Small intestine (tissue), 7 donors: ENCODE measurements at regions not wholly inside any gene's neighbourhood (a gene's known extent, or its start where the extent isn't known, plus 50 kb on each side); places are given as distances from the start of the nearest gene placed in this dataset.

Source experiments
- DNase-seq, 2 donors: peaks; one replicate each; pipeline versions ENCODE4 v3.0.0 to v3.0.0-alpha.2; 2013
- FAIRE-seq: peaks from 2 replicates; lab custom pipeline; 2012; peaks lifted over from hg19 to GRCh38; lab: Jason Lieb, UNC
- H3K27ac ChIP-seq, 3 donors: one replicate each; pipeline ENCODE4 v1.5.1; 2013; ENCODE audit warnings: low read length in 2 of 3, mild to moderate bottlenecking in 2 of 3, control low read depth in 1 of 3, inconsistent platforms in 1 of 3, low read depth in 1 of 3, moderate library complexity in 1 of 3
- H3K27me3 ChIP-seq, 3 donors: one replicate each; pipeline ENCODE4 v1.6.1; 2013; ENCODE audit warnings: low read length in 3 of 3, inconsistent platforms in 1 of 3; ENCODE audit not compliant: control insufficient read depth in 3 of 3, insufficient read depth in 3 of 3
- H3K36me3 ChIP-seq, 3 donors: one replicate each; pipeline ENCODE4 v1.6.1; 2013; ENCODE audit warnings: low read length in 3 of 3, inconsistent platforms in 1 of 3, low read depth in 1 of 3, mild to moderate bottlenecking in 1 of 3, moderate library complexity in 1 of 3; ENCODE audit not compliant: control insufficient read depth in 3 of 3, insufficient read depth in 2 of 3
- H3K4me1 ChIP-seq, 3 donors: one replicate each; pipeline ENCODE4 v1.6.1; 2013; ENCODE audit warnings: low read length in 2 of 3, inconsistent platforms in 1 of 3, low read depth in 1 of 3, mild to moderate bottlenecking in 1 of 3, moderate library complexity in 1 of 3; ENCODE audit not compliant: control insufficient read depth in 3 of 3, insufficient read depth in 2 of 3
- H3K4me3 ChIP-seq, 3 donors: one replicate each; pipeline ENCODE4 v1.5.1; 2013; ENCODE audit warnings: low read length in 3 of 3, control low read depth in 1 of 3, inconsistent platforms in 1 of 3, low read depth in 1 of 3, mild to moderate bottlenecking in 1 of 3, moderate library complexity in 1 of 3
- H3K9me3 ChIP-seq, 2 donors: one replicate each; pipeline ENCODE4 v1.6.1; 2013; ENCODE audit warnings: low read depth in 1 of 2, low read length in 1 of 2; ENCODE audit not compliant: control insufficient read depth in 2 of 2, insufficient read depth in 1 of 2
- WGBS, 3 donors: extraction: QIAGEN DNeasy Blood & Tissue Kit; methylation state at CpG; one replicate each; pipeline ENCODE4 v1.1.7; 2013; 5-methylcytosine and 5-hydroxymethylcytosine counted together
- donor health status: healthy with polysubstance abuse.
- donor health status: control.
- donor health status: control.
- donor health status: Bipolar disorder and iron deficiency.
- donor health status: healthy.

- H3K4me1 ChIP-seq = no peaks in the 10 kb centered on the region
- 65 to 80% (median 71%) methylated on average over 4 of the region's 4 CpGs for WGBS, 3 donors
- no peaks in the 10 kb centered on the region for H3K9me3 ChIP-seq
- H3K27ac ChIP-seq = no peak overlapping the region
- no peaks in the 10 kb centered on the region for H3K36me3 ChIP-seq
- FAIRE-seq = no peak
- DNase-seq = no peak
- no peaks in the 10 kb centered on the region for H3K27me3 ChIP-seq
- H3K4me3 ChIP-seq = no peak overlapping the region
These were observed 315.0 kb upstream of the LRRC7 start for GRCh38 chr1:69252696-69253095.

- no peak overlapping the region for H3K27ac ChIP-seq
- no peaks in the 10 kb centered on the region for H3K9me3 ChIP-seq
- WGBS, 3 donors = 76 to 92% (median 89%) methylated on average over 1 of the region's 1 CpG
- no peaks in the 10 kb centered on the region for H3K36me3 ChIP-seq
- no peak for FAIRE-seq
- H3K4me1 ChIP-seq = no peaks in the 10 kb centered on the region
- DNase-seq = no peak
- no peak overlapping the region for H3K4me3 ChIP-seq
- no peaks in the 10 kb centered on the region for H3K27me3 ChIP-seq
These were observed 311.7 kb upstream of the LRRC7 start for GRCh38 chr1:69256036-69256435.

- no peaks in the 10 kb centered on the region for H3K4me1 ChIP-seq
- H3K9me3 ChIP-seq = no peaks in the 10 kb centered on the region
- DNase-seq (peak in 1 of 2 donors; percentile 14), FAIRE-seq (no peak)
- H3K27me3 ChIP-seq = no peaks in the 10 kb centered on the region
- H3K36me3 ChIP-seq = no peaks in the 10 kb centered on the region
- WGBS, 3 donors = 10 to 42% (median 20%) methylated on average over 1 of the region's 1 CpG
- no peak overlapping the region for H3K4me3 ChIP-seq
- no peak overlapping the region for H3K27ac ChIP-seq
These were observed 308.9 kb upstream of the LRRC7 start for GRCh38 chr1:69258842-69259241.

GRCh38 chr1:69263921-69264391 is 303.8 kb upstream of the LRRC7 start:
- Histone ChIP-seq H3K27ac (no peak overlapping the region), H3K27me3 (no peaks in the 10 kb centered on the region), H3K9me3 (no peaks in the 10 kb centered on the region), H3K4me3 (no peak overlapping the region), H3K36me3 (no peaks in the 10 kb centered on the region), H3K4me1 (no peaks in the 10 kb centered on the region)
- 54 to 69% (median 61%) methylated on average over 3 of the region's 3 CpGs for whole genome bisulfite sequencing, 3 donors
- DNase-seq (no peak), FAIRE-seq (no peak)

GRCh38 chr1:69269491-69269890 is 298.2 kb upstream of the LRRC7 start:
- no peak overlapping the region for H3K27ac ChIP-seq
- DNase-seq (peak; percentile 10 to 21), FAIRE-seq (no peak)
- no peaks in the 10 kb centered on the region for H3K36me3 ChIP-seq
- H3K4me1 ChIP-seq = no peaks in the 10 kb centered on the region
- peaks cover 0 to 5% of the 10 kb centered on the region in 2 donors for H3K9me3 ChIP-seq
- no peaks in the 10 kb centered on the region for H3K27me3 ChIP-seq
- no peak overlapping the region for H3K4me3 ChIP-seq
- WGBS, 3 donors = 10 to 58% (median 33%) methylated on average over 2 of the region's 2 CpGs

GRCh38 chr1:69271587-69272125 is 296.1 kb upstream of the LRRC7 start:
- Histone ChIP-seq H3K4me3 (no peak overlapping the region), H3K9me3 (peaks cover 0 to 5% of the 10 kb centered on the region in 2 donors), H3K36me3 (no peaks in the 10 kb centered on the region), H3K4me1 (no peaks in the 10 kb centered on the region), H3K27ac (no peak overlapping the region), H3K27me3 (no peaks in the 10 kb centered on the region)
- FAIRE-seq (no peak), DNase-seq (peak in 1 of 2 donors; percentile 2)
- 31 to 52% (median 50%) methylated on average over 5 of the region's 5 CpGs for WGBS, 3 donors

GRCh38 chr1:69272684-69273083 is 295.0 kb upstream of the LRRC7 start:
- Histone ChIP-seq H3K27ac (no peak overlapping the region), H3K4me3 (no peak overlapping the region), H3K36me3 (no peaks in the 10 kb centered on the region), H3K9me3 (peaks cover 0 to 5% of the 10 kb centered on the region in 2 donors), H3K4me1 (no peaks in the 10 kb centered on the region), H3K27me3 (no peaks in the 10 kb centered on the region)
- 78 to 82% (median 80%) methylated on average over 4 of the region's 4 CpGs for WGBS, 3 donors
- FAIRE-seq (no peak), DNase-seq (no peak)

- WGBS, 3 donors = 62 to 87% (median 74%) methylated on average over 2 of the region's 2 CpGs
- H3K27me3 ChIP-seq = no peaks in the 10 kb centered on the region
These were observed 288.8 kb upstream of the LRRC7 start for GRCh38 chr1:69278923-69279322.

GRCh38 chr1:69283516-69283915 is 284.2 kb upstream of the LRRC7 start:
- H3K4me1 ChIP-seq = no peaks in the 10 kb centered on the region
- no peaks in the 10 kb centered on the region for H3K9me3 ChIP-seq
- H3K4me3 ChIP-seq = no peak overlapping the region
- H3K36me3 ChIP-seq = no peaks in the 10 kb centered on the region
- no peak overlapping the region for H3K27ac ChIP-seq
- WGBS, 3 donors = 37 to 44% (median 40%) methylated on average over 1 of the region's 1 CpG
- H3K27me3 ChIP-seq = no peaks in the 10 kb centered on the region
- DNase-seq (no peak), FAIRE-seq (no peak)

More at GRCh38 chr1:69278923-69279322, 288.8 kb upstream of the LRRC7 start:
- Histone ChIP-seq H3K9me3 (no peaks in the 10 kb centered on the region), H3K36me3 (no peaks in the 10 kb centered on the region), H3K4me1 (no peaks in the 10 kb centered on the region), H3K4me3 (no peak overlapping the region), H3K27ac (no peak overlapping the region)
- FAIRE-seq (no peak), DNase-seq (no peak)
